ENCODE measurements at regions not wholly inside any gene's neighbourhood (a gene's known extent, or its start where the extent isn't known, plus 50 kb on each side); places are given as distances from the start of the nearest gene placed in this dataset.

GRCh38 chr18:45562567-45563479, 52.5 kb upstream of the SLC14A2 start:
- DNase-seq, result no peak

- no peak for DNase-seq
Measured at GRCh38 chr18:45565280-45565970, 49.9 kb upstream of the SLC14A2 start.

All from amygdala (tissue), 56 donors.